MCF 10A (cell line): ENCODE measurements at regions not wholly inside any gene's neighbourhood (a gene's known extent, or its start where the extent isn't known, plus 50 kb on each side); places are given as distances from the start of the nearest gene placed in this dataset.
"Not testable (repeated sequence)": the region's sequence is repeated elsewhere in the genome, so short reads cannot be mapped to it uniquely, and the experiment has no call there.

Experiments
- BruUV-seq: library from RNA; stranded (reverse); fragments of 400-500 nt; replicated peaks from 2 replicates; lab custom pipeline; 2021; lab: Mats Ljungman, UMichigan
- CTCF ChIA-PET: fragments of 300-600 bp; sonication (Branson Sonifier 250); formaldehyde crosslinking; extraction: SDS; loops from one replicate; lab custom pipeline; 2021; ENCODE audit warnings: antibody characterized with exemption, inconsistent platforms; lab: Yijun Ruan, JAX
- POLR2A ChIA-PET: fragments of 300-600, 350-650 bp; sonication (Branson Sonifier 250); formaldehyde crosslinking; extraction: SDS; loops from one replicate; lab custom pipeline; 2020; ENCODE audit warnings: antibody characterized with exemption, inconsistent platforms; lab: Yijun Ruan, JAX
- DNase-seq: peaks from one replicate; pipeline ENCODE4 v3.0.0-alpha.2; 2018; ENCODE audit not compliant: unreplicated experiment
- H3K27ac Mint-ChIP-seq: one replicate; pipeline ENCODE4 v1.8.0; 2022; ENCODE audit warnings: mild to moderate bottlenecking, low read depth, mixed read lengths; ENCODE audit not compliant: unreplicated experiment
- H3K27me3 Mint-ChIP-seq: one replicate; pipeline ENCODE4 v1.8.0; 2022; ENCODE audit warnings: mixed read lengths; ENCODE audit not compliant: insufficient read depth, unreplicated experiment
- H3K36me3 Mint-ChIP-seq: one replicate; pipeline ENCODE4 v1.8.0; 2022; ENCODE audit warnings: mild to moderate bottlenecking, moderate library complexity, mixed read lengths; ENCODE audit not compliant: insufficient read depth, unreplicated experiment
- H3K4me1 Mint-ChIP-seq: one replicate; pipeline ENCODE4 v1.8.0; 2022; ENCODE audit warnings: mixed read lengths; ENCODE audit not compliant: insufficient read depth, unreplicated experiment
- H3K4me3 Mint-ChIP-seq: one replicate; pipeline ENCODE4 v1.8.0; 2022; ENCODE audit warnings: mild to moderate bottlenecking, moderate library complexity, mixed read lengths; ENCODE audit not compliant: unreplicated experiment
- H3K9me3 Mint-ChIP-seq: one replicate; pipeline ENCODE4 v1.8.0; 2022; ENCODE audit warnings: mixed read lengths; ENCODE audit not compliant: unreplicated experiment
- CTCF ChIP-seq: fragments of 200-600 bp; IDR thresholded peaks from one replicate; pipeline ENCODE4 v1.8.0; 2022; ENCODE audit warnings: antibody characterized with exemption, mild to moderate bottlenecking; ENCODE audit not compliant: unreplicated experiment
- intact Hi-C: fragments of 100-400 bp; cut with micrococcal nuclease; formaldehyde crosslinking; loops from 2 replicates; pipeline ENCODE4 v1.14.1; 2022

GRCh38 chr2:100708333-100708732 is 111.6 kb upstream of the NPAS2 start:
- POLR2A ChIA-PET: no interaction called here
- H3K27me3 Mint-ChIP-seq: no peaks in the 10 kb centered on the region
- no peaks in the 10 kb centered on the region for H3K9me3 Mint-ChIP-seq
- no peak for TF ChIP-seq CTCF
- H3K36me3 Mint-ChIP-seq: no peaks in the 10 kb centered on the region
- CTCF ChIA-PET: interaction anchor here (0.6 to 2.0 kb wide), 4 partner anchors 22 to 326 kb away, joined by 3 to 8 read pairs (median 4); no protein-coding TSS in a partner anchor
- H3K4me3 Mint-ChIP-seq: no peak overlapping the region
- BruUV-seq: no TSS peak
- H3K27ac Mint-ChIP-seq: no peak overlapping the region
- intact Hi-C loops: no loop called here
- DNase-seq: no peak
- peaks cover 13% of the 10 kb centered on the region for H3K4me1 Mint-ChIP-seq

DNA sequence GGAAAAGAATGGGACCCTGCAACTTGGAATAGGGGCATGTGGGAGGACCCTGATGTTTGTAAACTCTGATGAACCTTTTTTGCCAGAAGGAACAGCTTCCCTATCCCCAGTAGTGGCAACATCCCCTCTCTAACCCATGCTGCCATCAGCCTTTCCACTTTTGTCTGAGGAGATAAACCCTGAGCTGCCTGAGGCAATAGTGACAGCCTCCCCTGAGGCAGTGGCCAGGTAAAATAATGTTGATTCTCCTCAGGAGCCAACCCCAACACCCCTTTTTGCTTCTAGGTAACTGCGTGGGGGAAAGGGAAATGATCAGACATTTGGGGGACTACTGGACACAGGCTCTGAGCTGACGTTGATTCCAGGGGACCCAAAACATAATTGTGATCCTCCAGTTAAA is 106.8 kb upstream of the NPAS2 start:
- Mint-ChIP-seq H3K27me3 (no peaks in the 10 kb centered on the region), H3K36me3 (no peaks in the 10 kb centered on the region), H3K27ac (no peak overlapping the region), H3K4me1 (no peaks in the 10 kb centered on the region), H3K9me3 (no peaks in the 10 kb centered on the region), H3K4me3 (no peak overlapping the region)
- ChIA-PET POLR2A (no interaction called here), CTCF (interaction anchor here (0.6 to 1.5 kb wide), 4 partner anchors 24 to 539 kb away, joined by 3 to 6 read pairs (median 3); no protein-coding TSS in a partner anchor)
- intact Hi-C loops: no loop called here
- DNase-seq: no peak
- no peak for TF ChIP-seq CTCF
- BruUV-seq: no TSS peak

GRCh38 chr2:100714396-100715010 is 105.4 kb upstream of the NPAS2 start:
- H3K4me3 Mint-ChIP-seq, H3K9me3 Mint-ChIP-seq, CTCF ChIA-PET, intact Hi-C loops, H3K27ac Mint-ChIP-seq, H3K27me3 Mint-ChIP-seq, BruUV-seq, DNase-seq, H3K4me1 Mint-ChIP-seq, H3K36me3 Mint-ChIP-seq: not testable (repeated sequence)
- POLR2A ChIA-PET: interaction anchor here (0.6 kb wide), 1 partner anchor 25 kb away, joined by 3 read pairs; no protein-coding TSS in a partner anchor

DNA sequence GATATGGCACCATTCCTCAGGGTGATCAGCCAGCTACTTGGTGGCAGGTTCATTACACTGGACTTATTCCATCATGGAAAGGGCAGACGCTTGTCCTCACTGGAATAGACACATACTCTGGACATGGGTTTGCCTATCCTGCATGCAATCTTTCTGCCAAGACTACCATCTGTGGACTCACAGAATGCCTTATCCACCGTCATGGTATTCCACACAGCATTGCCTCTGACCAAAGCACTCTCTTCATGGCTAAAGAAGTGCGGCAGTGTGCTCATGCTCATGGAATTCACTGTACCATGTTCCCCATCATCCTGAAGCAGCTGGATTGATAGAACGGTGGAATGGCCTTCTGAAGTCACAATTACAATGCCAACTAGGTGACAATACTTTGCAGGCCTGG is 104.1 kb upstream of the NPAS2 start:
- POLR2A ChIA-PET: interaction anchor here (0.8 kb wide), 1 partner anchor 8 kb away, joined by 3 read pairs; no protein-coding TSS in a partner anchor
- intact Hi-C loops, H3K27ac Mint-ChIP-seq, H3K27me3 Mint-ChIP-seq, H3K9me3 Mint-ChIP-seq, CTCF ChIA-PET, BruUV-seq, H3K4me3 Mint-ChIP-seq, H3K4me1 Mint-ChIP-seq, H3K36me3 Mint-ChIP-seq, DNase-seq: not testable (repeated sequence)

GRCh38 chr2:100716581-100716980 is 103.4 kb upstream of the NPAS2 start:
- no peak overlapping the region for H3K27ac Mint-ChIP-seq
- H3K36me3 Mint-ChIP-seq: peaks cover 3% of the 10 kb centered on the region
- no peak overlapping the region for H3K4me3 Mint-ChIP-seq
- TF ChIP-seq CTCF: no peak
- BruUV-seq: no TSS peak
- peaks cover under 1% of the 10 kb centered on the region for H3K4me1 Mint-ChIP-seq
- intact Hi-C loops: no loop called here
- ChIA-PET POLR2A (no interaction called here), CTCF (no interaction called here)
- no peak for DNase-seq
- H3K27me3 Mint-ChIP-seq: no peaks in the 10 kb centered on the region
- H3K9me3 Mint-ChIP-seq: no peaks in the 10 kb centered on the region
